ENCODE measurements at regions not wholly inside any gene's neighbourhood (a gene's known extent, or its start where the extent isn't known, plus 50 kb on each side); places are given as distances from the start of the nearest gene placed in this dataset.

DNA sequence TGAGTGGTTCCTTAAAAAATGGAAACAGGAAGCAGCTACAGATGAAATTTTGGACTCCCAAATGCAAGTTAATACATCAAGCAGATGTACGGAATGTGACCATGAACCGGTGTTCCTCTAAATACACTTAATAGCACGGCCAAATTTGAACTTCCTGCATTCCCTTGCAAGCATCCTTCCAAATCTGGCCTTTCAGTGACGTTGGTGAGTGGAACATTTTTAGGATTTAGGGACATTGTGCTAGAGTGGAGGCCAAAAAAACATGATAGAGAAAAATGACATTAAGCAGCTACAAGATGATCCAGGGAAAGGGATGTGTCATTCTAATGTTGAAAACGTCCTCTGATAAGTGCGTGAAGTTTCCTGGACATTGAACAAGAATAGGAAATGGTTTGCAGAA is 62.1 kb downstream of the CTAGE1 start:
- Histone ChIP-seq H3K4me2 (ENCODE audit: insufficient read depth, low read length, poor library complexity, severe bottlenecking) (no peak overlapping the region), H3K79me1 (ENCODE audit: low read depth, low read length) (no peaks in the 10 kb centered on the region), H3K27ac (replicated peaks; ENCODE audit: low read length) (no peak overlapping the region), H3K14ac (ENCODE audit: low read length) (no peak overlapping the region), H3K9ac (ENCODE audit: low read depth, low read length, poor library complexity) (no peak overlapping the region), H2AFZ (ENCODE audit: low read length) (no peak overlapping the region), H4K91ac (ENCODE audit: low read depth, low read length, poor library complexity) (no peak overlapping the region), H3K4me1 (ENCODE audit: control insufficient read depth in 2 of 2, insufficient read depth in 1 of 2, low read depth in 1 of 2, low read length in 2 of 2) (no peaks in the 10 kb centered on the region), H2BK120ac (ENCODE audit: low read depth, low read length) (no peak overlapping the region), H3K4ac (ENCODE audit: low read length) (no peak overlapping the region), H3K18ac (ENCODE audit: low read length) (no peak overlapping the region), H3K36me3 (replicated peaks in 1 of 2; ENCODE audit: control insufficient read depth in 2 of 2, insufficient read depth in 2 of 2, low read length in 2 of 2) (no peaks in the 10 kb centered on the region), H3K9me3 (replicated peaks in 1 of 2; ENCODE audit: control insufficient read depth in 2 of 2, insufficient read depth in 1 of 2, low read depth in 1 of 2, low read length in 2 of 2) (no peaks in the 10 kb centered on the region), H2AK5ac (ENCODE audit: low read depth, low read length) (no peak overlapping the region), H3K27me3 (ENCODE audit: control insufficient read depth in 3 of 3, insufficient read depth in 3 of 3, low read depth in 1 of 3, low read length in 3 of 3) (peaks cover 0 to 21% (median 9%) of the 10 kb centered on the region in 3 experiments), H2BK15ac (ENCODE audit: low read length) (no peak overlapping the region), H2BK12ac (ENCODE audit: low read length) (no peak overlapping the region), H3K4me3 (ENCODE audit: low read length in 2 of 2) (no peak overlapping the region), H4K8ac (ENCODE audit: low read depth, low read length) (no peak overlapping the region), H2BK5ac (ENCODE audit: low read length) (no peak overlapping the region), H3K23ac (ENCODE audit: low read depth, low read length, poor library complexity) (no peak overlapping the region)
- no peak for DNase-seq (ENCODE audit: low spot score)
- WGBS, 2 donors (ENCODE audit: extremely low coverage in 2 of 2, insufficient read length in 2 of 2, insufficient replicate concordance in 1 of 2) = no CpG with 5 or more reads among the region's 6 CpGs

DNA sequence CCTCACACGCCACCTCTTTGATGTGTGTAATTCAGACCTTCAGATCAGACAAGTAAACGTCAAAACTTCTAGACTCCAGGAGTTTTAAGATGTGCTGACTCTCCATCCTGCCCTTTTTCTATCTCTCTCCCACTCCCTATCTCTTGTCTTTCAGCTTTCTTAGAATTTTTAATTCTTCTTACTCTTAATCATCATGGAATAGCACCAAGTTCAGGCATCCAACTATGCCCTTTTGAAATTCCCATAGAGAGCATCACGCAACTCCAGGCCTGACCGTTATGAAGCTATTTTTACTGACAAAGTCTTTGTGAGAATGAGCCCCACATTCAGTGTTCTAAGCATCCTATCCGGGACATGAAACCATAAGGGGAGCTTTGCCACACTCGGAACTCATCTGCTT is 62.6 kb downstream of the CTAGE1 start:
- Histone ChIP-seq H2BK15ac (ENCODE audit: low read length) (no peak overlapping the region), H3K4me2 (ENCODE audit: insufficient read depth, low read length, poor library complexity, severe bottlenecking) (no peak overlapping the region), H3K18ac (ENCODE audit: low read length) (no peak overlapping the region), H3K14ac (ENCODE audit: low read length) (no peak overlapping the region), H2BK5ac (ENCODE audit: low read length) (no peak overlapping the region), H4K8ac (ENCODE audit: low read depth, low read length) (no peak overlapping the region), H3K9ac (ENCODE audit: low read depth, low read length, poor library complexity) (no peak overlapping the region), H3K27ac (replicated peaks; ENCODE audit: low read length) (no peak overlapping the region), H3K27me3 (ENCODE audit: control insufficient read depth in 3 of 3, insufficient read depth in 3 of 3, low read depth in 1 of 3, low read length in 3 of 3) (peaks cover 0 to 27% (median 14%) of the 10 kb centered on the region in 3 experiments), H2BK120ac (ENCODE audit: low read depth, low read length) (no peak overlapping the region), H3K4ac (ENCODE audit: low read length) (no peak overlapping the region), H2AFZ (ENCODE audit: low read length) (no peak overlapping the region), H2BK12ac (ENCODE audit: low read length) (no peak overlapping the region), H2AK5ac (ENCODE audit: low read depth, low read length) (no peak overlapping the region), H3K9me3 (replicated peaks in 1 of 2; ENCODE audit: control insufficient read depth in 2 of 2, insufficient read depth in 1 of 2, low read depth in 1 of 2, low read length in 2 of 2) (no peaks in the 10 kb centered on the region), H3K23ac (ENCODE audit: low read depth, low read length, poor library complexity) (no peak overlapping the region), H3K36me3 (replicated peaks in 1 of 2; ENCODE audit: control insufficient read depth in 2 of 2, insufficient read depth in 2 of 2, low read length in 2 of 2) (no peaks in the 10 kb centered on the region), H4K91ac (ENCODE audit: low read depth, low read length, poor library complexity) (no peak overlapping the region), H3K79me1 (ENCODE audit: low read depth, low read length) (no peaks in the 10 kb centered on the region), H3K4me3 (ENCODE audit: low read length in 2 of 2) (no peak overlapping the region), H3K4me1 (ENCODE audit: control insufficient read depth in 2 of 2, insufficient read depth in 1 of 2, low read depth in 1 of 2, low read length in 2 of 2) (no peaks in the 10 kb centered on the region)
- no peak for DNase-seq (ENCODE audit: low spot score)
- WGBS, 2 donors (ENCODE audit: extremely low coverage in 2 of 2, insufficient read length in 2 of 2, insufficient replicate concordance in 1 of 2) = no CpG with 5 or more reads among the region's 6 CpGs

DNA sequence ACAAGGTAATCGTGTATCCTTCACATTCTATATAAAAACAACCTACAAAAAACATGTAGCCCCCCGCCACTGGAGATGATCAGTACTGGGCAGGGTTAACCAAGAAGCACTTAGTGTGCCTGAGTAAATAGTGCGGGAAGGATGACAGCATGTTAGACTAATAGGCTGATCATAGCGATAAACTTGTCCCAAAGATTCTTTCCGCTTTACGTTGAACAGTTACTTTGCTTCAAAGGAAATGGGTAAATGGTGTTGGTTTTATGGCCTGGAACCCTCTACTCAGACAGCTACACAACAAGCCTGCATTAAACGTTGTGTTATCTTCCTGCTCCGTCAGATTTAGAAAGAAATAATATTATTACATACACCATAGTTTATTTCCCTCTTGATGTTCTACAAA is 67.7 kb downstream of the CTAGE1 start:
- Histone ChIP-seq H3K4me3 (ENCODE audit: low read length in 2 of 2) (no peak overlapping the region), H3K4me2 (ENCODE audit: insufficient read depth, low read length, poor library complexity, severe bottlenecking) (no peak overlapping the region), H2BK120ac (ENCODE audit: low read depth, low read length) (no peak overlapping the region), H3K36me3 (replicated peaks in 1 of 2; ENCODE audit: control insufficient read depth in 2 of 2, insufficient read depth in 2 of 2, low read length in 2 of 2) (no peaks in the 10 kb centered on the region), H3K14ac (ENCODE audit: low read length) (no peak overlapping the region), H3K27me3 (ENCODE audit: control insufficient read depth in 3 of 3, insufficient read depth in 3 of 3, low read depth in 1 of 3, low read length in 3 of 3) (peaks cover 18 to 64% (median 57%) of the 10 kb centered on the region in 3 experiments), H2BK15ac (ENCODE audit: low read length) (no peak overlapping the region), H4K91ac (ENCODE audit: low read depth, low read length, poor library complexity) (no peak overlapping the region), H3K27ac (replicated peaks; ENCODE audit: low read length) (no peak overlapping the region), H2BK12ac (ENCODE audit: low read length) (no peak overlapping the region), H2AK5ac (ENCODE audit: low read depth, low read length) (no peak overlapping the region), H3K9me3 (replicated peaks in 1 of 2; ENCODE audit: control insufficient read depth in 2 of 2, insufficient read depth in 1 of 2, low read depth in 1 of 2, low read length in 2 of 2) (no peaks in the 10 kb centered on the region), H4K8ac (ENCODE audit: low read depth, low read length) (no peak overlapping the region), H2BK5ac (ENCODE audit: low read length) (no peak overlapping the region), H2AFZ (ENCODE audit: low read length) (no peak overlapping the region), H3K9ac (ENCODE audit: low read depth, low read length, poor library complexity) (no peak overlapping the region), H3K18ac (ENCODE audit: low read length) (no peak overlapping the region), H3K79me1 (ENCODE audit: low read depth, low read length) (no peaks in the 10 kb centered on the region), H3K4ac (ENCODE audit: low read length) (no peak overlapping the region), H3K4me1 (ENCODE audit: control insufficient read depth in 2 of 2, insufficient read depth in 1 of 2, low read depth in 1 of 2, low read length in 2 of 2) (peaks cover 6 to 11% of the 10 kb centered on the region in 2 donors), H3K23ac (ENCODE audit: low read depth, low read length, poor library complexity) (no peak overlapping the region)
- DNase-seq (ENCODE audit: low spot score) = no peak
- no CpG with 5 or more reads among the region's 8 CpGs for WGBS, 2 donors (ENCODE audit: extremely low coverage in 2 of 2, insufficient read length in 2 of 2, insufficient replicate concordance in 1 of 2)

DNA sequence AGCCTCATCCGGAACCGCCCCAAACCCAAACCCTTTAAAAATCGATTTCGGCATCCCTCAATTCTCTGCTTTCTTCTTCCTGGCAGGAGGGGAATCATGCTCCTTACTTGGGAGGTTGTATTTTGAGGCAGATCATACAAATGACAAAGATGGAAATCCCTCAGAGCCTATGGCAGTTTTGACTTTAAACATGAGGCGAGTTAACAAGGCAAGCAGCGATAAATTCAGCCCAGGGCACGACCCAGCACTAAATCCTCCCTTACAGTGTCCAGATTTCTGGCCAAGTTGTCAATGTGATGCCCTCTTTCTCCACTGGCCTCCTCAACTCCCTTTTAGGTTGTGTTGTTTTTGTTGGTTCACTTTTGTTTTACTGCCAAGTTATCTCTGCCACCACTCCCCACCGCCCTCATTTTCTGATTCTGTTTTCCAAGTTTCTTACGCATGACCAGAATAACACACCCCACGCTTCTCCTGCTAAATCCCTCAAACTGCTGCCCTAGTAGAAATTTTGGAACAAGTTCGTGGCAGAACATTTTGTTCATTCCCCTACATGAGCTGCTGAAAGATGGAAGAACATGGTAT is 68.3 kb downstream of the CTAGE1 start:
- H3K4me2 ChIP-seq (ENCODE audit: insufficient read depth, low read length, poor library complexity, severe bottlenecking) = no peak overlapping the region
- no peaks in the 10 kb centered on the region for H3K9me3 ChIP-seq (replicated peaks in 1 of 2; ENCODE audit: control insufficient read depth in 2 of 2, insufficient read depth in 1 of 2, low read depth in 1 of 2, low read length in 2 of 2)
- H2AK5ac ChIP-seq (ENCODE audit: low read depth, low read length) = no peak overlapping the region
- no peak overlapping the region for H2BK5ac ChIP-seq (ENCODE audit: low read length)
- no peak overlapping the region for H3K14ac ChIP-seq (ENCODE audit: low read length)
- no peak overlapping the region for H2BK120ac ChIP-seq (ENCODE audit: low read depth, low read length)
- H4K91ac ChIP-seq (ENCODE audit: low read depth, low read length, poor library complexity) = no peak overlapping the region
- H3K4ac ChIP-seq (ENCODE audit: low read length) = no peak overlapping the region
- no peak overlapping the region for H3K4me3 ChIP-seq (ENCODE audit: low read length in 2 of 2)
- H3K4me1 ChIP-seq (ENCODE audit: control insufficient read depth in 2 of 2, insufficient read depth in 1 of 2, low read depth in 1 of 2, low read length in 2 of 2) = peaks cover 6 to 11% of the 10 kb centered on the region in 2 donors
- H4K8ac ChIP-seq (ENCODE audit: low read depth, low read length) = no peak overlapping the region
- H3K9ac ChIP-seq (ENCODE audit: low read depth, low read length, poor library complexity) = no peak overlapping the region
- no peak overlapping the region for H2BK12ac ChIP-seq (ENCODE audit: low read length)
- no peak overlapping the region for H2BK15ac ChIP-seq (ENCODE audit: low read length)
- H3K18ac ChIP-seq (ENCODE audit: low read length) = no peak overlapping the region
- no CpG with 5 or more reads among the region's 11 CpGs for WGBS, 2 donors (ENCODE audit: extremely low coverage in 2 of 2, insufficient read length in 2 of 2, insufficient replicate concordance in 1 of 2)
- no peak overlapping the region for H3K27ac ChIP-seq (replicated peaks; ENCODE audit: low read length)
- no peaks in the 10 kb centered on the region for H3K36me3 ChIP-seq (replicated peaks in 1 of 2; ENCODE audit: control insufficient read depth in 2 of 2, insufficient read depth in 2 of 2, low read length in 2 of 2)
- DNase-seq (ENCODE audit: low spot score) = no peak
- no peak overlapping the region for H2AFZ ChIP-seq (ENCODE audit: low read length)
- no peaks in the 10 kb centered on the region for H3K79me1 ChIP-seq (ENCODE audit: low read depth, low read length)
- peak overlapping the region; percentile 59 for H3K23ac ChIP-seq (ENCODE audit: low read depth, low read length, poor library complexity)
- peaks cover 18 to 66% (median 57%) of the 10 kb centered on the region in 3 experiments for H3K27me3 ChIP-seq (ENCODE audit: control insufficient read depth in 3 of 3, insufficient read depth in 3 of 3, low read depth in 1 of 3, low read length in 3 of 3)
